GM21515 (cell line): ENCODE measurements at regions not wholly inside any gene's neighbourhood (a gene's known extent, or its start where the extent isn't known, plus 50 kb on each side); places are given as distances from the start of the nearest gene placed in this dataset.

ENCODE experiments used
- ATAC-seq: cut with Tn5 transposase; IDR thresholded peaks from one replicate; pipeline ENCODE4 v1.9.1; 2021; ENCODE audit not compliant: unreplicated experiment

DNA sequence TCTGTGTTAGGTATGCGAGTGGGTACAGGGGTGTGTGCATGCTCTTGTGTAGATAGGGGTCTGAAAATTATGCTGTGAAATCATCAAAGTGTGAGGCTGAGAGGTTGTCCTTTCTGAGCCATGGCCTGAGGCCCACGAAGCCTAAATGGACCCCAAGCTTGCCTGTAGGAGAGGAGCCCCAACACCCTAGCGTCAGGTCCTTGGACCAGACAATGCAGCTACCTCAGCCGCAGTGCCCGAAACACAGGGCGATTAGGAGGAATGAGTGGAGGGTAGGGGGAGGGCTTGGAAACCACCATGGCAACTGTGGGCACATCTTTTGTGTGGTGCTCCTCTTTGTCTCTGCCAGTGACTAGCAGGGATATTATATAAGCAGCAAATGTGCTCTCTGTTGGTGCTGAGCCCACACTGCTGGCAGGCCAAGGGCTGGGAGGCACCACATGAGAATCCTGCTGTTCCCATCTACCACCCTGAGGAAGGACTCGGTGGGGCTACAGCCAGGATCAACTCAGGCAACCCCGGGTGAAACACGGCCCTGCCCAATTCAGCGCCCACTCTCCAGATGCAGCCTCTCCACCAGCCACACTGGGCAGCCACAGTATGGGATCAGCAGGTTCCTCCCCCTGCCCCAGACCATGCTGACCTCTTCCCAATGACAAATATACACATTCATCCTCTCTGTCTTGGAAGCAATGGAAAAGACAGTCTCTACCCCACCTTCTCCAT lies 84.6 kb upstream of the FSTL4 start:
- no peak for ATAC-seq

GRCh38 chr5:133696006-133696584 lies 83.8 kb upstream of the FSTL4 start:
- ATAC-seq: no peak

DNA sequence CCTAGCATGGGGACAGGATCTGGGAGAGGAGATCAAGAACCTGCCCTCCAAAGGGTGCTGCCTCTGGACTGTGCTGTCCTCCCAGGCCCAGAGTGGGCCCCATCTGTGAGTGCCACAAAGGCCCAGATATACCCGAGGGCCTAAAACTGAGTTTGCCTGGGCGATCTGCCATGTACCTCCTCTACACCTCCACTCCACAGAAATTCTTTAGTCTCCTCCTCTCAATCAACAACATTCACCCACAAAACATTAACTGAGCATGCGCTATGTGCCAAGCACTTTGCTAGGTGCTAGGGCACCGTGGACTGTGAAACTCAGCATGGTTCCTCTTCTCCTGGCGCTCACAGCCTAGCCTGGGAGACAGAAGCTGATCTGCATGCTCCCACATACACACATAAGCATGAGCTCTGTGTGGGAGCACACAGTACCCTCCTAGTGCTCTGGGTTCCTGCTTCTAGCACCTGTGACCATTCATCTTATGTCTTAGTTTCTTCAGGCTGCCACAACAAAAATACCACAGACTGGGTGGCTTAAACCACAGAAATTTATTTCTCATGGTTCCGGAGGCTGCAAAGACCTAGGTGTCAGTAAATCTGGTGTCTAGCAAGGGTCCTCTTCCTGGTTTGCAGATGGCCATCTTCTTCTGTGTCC lies 82.0 kb upstream of the FSTL4 start:
- ATAC-seq: no peak

DNA sequence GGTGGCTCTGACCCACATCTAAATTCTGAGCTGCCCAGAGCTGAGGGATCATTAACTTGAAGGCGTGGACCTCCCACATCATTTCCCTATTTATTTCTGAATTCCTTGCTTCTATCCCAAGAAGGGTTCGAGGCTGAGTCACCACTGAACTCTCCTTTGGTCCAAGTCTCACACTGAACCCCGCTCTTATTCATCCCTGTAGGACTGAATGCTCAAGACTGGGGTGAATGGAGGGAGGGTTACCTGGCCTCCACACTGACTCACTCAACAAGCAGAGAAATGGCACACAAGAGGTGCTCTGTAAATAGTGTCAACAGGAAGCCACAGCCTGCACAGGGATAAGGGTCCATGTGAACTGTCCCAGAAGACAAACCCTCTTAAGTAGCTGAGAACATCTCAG lies 79.1 kb upstream of the FSTL4 start:
- no peak for ATAC-seq

- no peak for ATAC-seq
Measured at GRCh38 chr5:133690746-133691145, 78.4 kb upstream of the FSTL4 start.

DNA sequence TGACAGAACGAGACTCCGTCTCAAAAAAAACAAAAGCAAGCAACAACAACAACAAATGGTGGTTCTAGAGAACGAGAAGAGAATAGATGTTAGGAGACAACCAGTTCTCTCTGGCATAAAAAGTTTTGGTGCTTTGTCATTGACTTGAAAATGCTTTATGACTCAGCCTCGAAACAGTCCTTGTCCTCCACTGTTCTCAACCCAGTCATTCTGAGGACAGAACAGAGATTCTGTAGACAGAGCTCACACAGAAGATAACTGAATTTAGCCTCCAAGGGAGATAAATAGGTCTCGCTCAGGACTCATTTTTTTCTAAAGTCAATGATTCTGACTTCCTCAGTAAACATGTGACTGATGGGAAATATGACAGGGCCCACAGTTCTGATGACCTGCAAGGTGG lies 76.0 kb upstream of the FSTL4 start:
- no peak for ATAC-seq

- ATAC-seq: no peak
Measured at GRCh38 chr5:133687212-133688061, 75.1 kb upstream of the FSTL4 start.

- ATAC-seq: no peak
Measured at GRCh38 chr5:133686566-133686965, 74.2 kb upstream of the FSTL4 start.

GRCh38 chr5:133685402-133686018 lies 73.2 kb upstream of the FSTL4 start:
- no peak for ATAC-seq

- ATAC-seq: no peak
Measured at GRCh38 chr5:133683646-133684596, 71.6 kb upstream of the FSTL4 start.

DNA sequence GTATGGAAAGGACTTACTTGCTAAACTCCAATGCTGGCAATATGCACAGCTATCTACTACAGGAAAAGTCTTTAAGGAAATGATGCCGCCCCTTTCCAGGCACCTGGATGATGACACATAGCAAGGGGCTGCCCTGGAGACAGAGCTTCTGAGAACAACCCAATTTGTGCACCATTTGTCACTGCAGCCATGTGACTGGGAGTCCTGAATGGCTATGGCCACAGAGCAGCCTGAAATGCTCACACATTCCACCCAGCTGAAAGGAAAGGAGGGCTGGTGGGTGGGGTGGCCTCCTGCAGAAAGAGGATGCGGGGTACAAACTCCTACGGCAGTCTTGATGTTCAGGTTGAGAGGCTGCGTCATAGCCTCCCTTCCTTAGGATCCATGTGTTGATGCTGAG lies 70.1 kb upstream of the FSTL4 start:
- no peak for ATAC-seq

DNA sequence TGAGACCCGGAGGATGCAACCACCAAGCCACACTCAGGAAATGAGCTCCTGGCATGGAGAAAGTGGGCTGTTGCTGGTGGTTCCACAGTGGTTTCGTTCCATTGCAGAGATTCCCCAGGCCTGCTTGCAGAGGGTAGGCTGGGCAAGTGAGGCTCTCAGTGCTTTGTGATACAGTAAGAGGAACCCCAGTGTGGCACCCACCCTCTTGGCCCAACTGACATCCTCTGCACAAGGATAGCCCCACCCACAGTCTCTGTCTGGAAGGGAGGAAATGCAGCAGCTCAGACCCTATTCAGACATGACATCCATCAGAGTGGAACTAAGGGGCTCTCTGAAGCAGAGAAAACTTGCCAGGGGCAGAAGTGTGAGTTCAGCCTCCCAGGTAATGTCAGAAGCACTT lies 69.6 kb upstream of the FSTL4 start:
- ATAC-seq: no peak

DNA sequence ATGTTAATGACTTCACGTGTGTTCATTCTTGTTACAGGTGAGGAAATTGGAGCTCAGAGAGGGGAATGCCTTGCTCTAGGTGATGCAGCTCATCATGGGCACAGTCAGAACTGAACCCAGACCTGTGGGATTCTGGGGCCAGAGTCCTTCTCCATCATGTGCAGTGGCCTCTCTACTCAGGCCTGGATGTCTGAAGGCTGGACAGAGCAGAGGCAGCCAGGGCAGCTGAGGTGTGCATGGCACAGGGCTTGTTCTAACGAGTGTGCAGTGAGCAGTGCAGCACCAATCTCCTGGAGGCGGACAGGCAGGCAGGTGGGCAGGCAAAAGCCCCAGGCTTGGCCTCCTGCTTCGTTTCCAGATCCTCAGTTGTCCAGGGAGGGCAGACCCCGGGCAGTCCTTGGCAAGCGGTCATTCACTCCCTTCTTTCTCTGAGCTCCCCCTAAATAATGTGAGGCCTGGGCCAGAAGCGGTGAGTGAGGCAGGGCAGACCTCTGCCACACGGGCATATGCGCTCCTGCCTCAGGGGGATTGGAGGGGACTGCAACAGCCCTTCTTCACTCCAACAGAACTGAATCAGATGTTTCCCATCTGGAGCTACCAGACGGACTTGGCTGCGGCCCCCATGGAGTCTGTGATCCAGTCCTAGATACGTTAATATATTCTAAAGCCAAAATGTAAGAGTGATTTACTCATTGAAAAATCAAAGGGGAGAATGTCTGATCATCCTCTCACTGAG lies 68.7 kb upstream of the FSTL4 start:
- no peak for ATAC-seq

DNA sequence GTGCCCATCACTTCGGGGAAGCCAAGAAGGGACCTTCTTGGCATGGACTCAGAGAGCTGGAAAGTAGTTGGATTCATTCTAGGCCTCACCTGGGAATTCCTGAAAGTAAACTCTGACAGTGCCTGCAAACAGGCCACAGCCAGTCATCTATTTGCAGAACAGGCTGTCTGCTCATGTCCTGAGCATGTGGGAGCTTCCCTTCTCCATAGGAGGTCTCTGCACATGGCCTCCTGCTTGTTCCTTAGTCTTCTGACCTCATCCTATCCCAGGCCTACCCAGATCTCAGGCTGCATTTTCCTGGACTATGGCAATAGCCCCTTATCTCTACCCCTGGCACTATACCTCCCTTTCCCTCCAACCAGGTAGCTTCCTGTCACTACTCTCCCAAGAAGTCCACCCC lies 67.2 kb upstream of the FSTL4 start:
- no peak for ATAC-seq

DNA sequence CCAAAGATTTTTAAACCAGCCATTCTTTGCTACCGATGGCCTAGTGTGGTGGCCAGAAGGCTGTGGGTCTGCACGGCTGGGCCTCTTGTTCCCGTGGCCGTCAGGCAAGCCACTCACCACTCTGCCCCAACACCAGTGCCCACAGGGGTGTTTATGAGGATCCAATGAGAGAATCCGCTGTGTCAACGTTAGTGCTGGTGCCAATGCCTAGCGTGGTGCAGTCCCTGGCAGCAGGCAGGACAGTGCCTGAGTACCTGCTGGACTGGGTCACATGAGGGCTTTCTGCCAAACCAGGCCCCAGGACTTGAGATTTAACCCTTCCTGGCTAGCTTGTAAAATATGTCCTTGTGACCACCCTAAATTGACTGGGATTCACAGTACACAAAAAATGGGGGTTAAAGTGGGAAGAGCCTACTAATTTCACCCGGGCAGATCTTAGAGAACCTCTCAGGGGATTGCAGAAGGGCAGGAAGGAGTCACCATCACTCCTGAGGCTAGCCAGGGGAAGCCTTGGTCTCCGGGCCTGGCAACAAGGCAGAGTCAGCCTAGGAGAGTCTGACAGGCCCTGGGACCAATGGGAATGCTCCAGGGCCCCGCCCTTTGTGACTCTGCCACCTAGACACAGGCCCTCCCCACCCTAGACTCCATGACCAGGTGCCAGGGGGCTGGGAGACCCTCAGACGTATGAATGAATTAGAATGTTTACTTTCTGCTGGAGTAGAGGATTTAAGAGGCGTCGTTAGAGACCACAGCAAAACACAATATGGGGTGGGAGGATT lies 63.2 kb upstream of the FSTL4 start:
- no peak for ATAC-seq

- no peak for ATAC-seq
Measured at GRCh38 chr5:133670336-133670735, 58.0 kb upstream of the FSTL4 start.

DNA sequence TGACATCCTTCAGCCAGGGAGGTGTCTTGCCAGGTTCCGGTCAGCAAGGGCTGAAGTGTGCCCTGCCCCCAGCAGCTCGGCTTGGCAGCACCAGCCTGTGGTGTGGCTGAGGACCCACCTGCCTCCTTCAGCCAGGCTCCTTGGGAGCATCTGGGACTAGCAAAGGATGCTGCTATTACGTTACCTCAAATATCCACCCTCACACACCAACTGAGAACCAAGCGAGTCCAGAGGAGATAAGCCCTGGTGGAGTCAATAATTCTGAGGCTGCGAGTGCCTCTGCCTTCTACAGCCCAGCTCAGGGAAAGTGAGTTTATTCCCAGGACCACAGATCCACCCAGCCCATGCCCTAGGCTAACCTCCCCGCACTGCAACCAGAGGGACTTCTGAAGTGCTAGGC lies 57.1 kb upstream of the FSTL4 start:
- ATAC-seq: no peak

- no peak for ATAC-seq
Measured at GRCh38 chr5:133668458-133668857, 56.1 kb upstream of the FSTL4 start.

- no peak for ATAC-seq
Measured at GRCh38 chr5:133667217-133667616, 54.9 kb upstream of the FSTL4 start.
